ENCODE measurements at regions not wholly inside any gene's neighbourhood (a gene's known extent, or its start where the extent isn't known, plus 50 kb on each side); places are given as distances from the start of the nearest gene placed in this dataset.

DNA sequence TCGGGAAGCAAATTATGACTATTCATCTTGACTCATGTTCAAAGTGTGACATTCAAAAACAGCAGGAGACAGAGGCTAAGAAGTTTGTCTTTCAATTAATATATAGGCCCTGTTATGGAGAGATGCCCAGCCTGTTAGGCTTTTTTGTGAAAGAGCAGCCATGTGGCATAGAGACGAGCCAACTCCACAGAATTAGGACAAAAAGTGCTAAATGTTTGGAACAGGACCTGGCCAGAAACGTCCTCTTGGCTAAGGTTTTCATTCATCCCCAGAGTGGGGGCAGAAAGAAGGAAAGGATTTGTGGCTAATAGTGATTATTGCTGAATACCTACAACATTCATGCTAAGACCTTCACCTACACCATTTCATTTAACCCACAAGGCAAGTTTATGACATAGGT is 324.7 kb upstream of the NPVF start:
- DNase-seq: no peak
- no peak overlapping the region for H3K4me3 ChIP-seq
- no peaks in the 10 kb centered on the region for H3K36me3 ChIP-seq
- H3K9me3 ChIP-seq: no peaks in the 10 kb centered on the region
- intact Hi-C loops (cut with DNase I; ENCODE audit: low total_unique reads): no loop called here
- no peak for TF ChIP-seq CTCF (IDR thresholded peaks at IDR 0.05)
- H3K4me1 ChIP-seq: no peaks in the 10 kb centered on the region
- H3K27ac ChIP-seq: no peak overlapping the region
- no peaks in the 10 kb centered on the region for H3K27me3 ChIP-seq

- no peak overlapping the region for H3K27ac ChIP-seq
- H3K36me3 ChIP-seq: no peaks in the 10 kb centered on the region
- H3K4me1 ChIP-seq: no peaks in the 10 kb centered on the region
- H3K9me3 ChIP-seq: no peaks in the 10 kb centered on the region
- H3K27me3 ChIP-seq: no peaks in the 10 kb centered on the region
- DNase-seq: no peak
- no peak overlapping the region for H3K4me3 ChIP-seq
- intact Hi-C loops (cut with DNase I; ENCODE audit: low total_unique reads): no loop called here
- TF ChIP-seq CTCF (IDR thresholded peaks at IDR 0.05): no peak
These were observed 325.4 kb upstream of the NPVF start for GRCh38 chr7:25553580-25554291.

DNA sequence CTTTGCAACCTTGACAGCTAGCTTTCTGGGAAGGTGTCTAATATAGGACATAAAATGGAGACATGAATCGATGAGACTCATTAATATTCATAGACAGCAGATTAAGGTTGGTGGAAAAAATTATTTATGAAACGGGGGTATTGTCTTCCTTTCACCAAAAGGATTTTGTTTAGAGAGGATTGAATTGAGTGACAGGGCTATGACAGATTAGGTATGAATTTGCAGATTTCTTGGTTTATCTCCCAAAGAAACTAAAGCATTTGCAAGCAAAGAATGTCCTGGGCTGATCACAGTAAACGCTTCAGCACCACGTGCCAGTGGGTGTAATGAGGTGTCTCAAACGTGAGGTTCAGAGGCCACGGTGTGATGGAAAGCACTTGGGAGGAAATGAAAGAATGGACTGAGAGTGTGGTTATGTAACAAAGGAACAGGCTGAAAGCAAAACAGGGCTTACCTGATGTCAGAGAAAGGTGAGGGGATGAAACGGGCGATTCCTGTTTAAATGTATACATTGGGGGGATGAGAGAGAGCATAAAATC is 329.2 kb upstream of the NPVF start:
- intact Hi-C loops (cut with DNase I; ENCODE audit: low total_unique reads): no loop called here
- H3K27ac ChIP-seq: no peak overlapping the region

DNA sequence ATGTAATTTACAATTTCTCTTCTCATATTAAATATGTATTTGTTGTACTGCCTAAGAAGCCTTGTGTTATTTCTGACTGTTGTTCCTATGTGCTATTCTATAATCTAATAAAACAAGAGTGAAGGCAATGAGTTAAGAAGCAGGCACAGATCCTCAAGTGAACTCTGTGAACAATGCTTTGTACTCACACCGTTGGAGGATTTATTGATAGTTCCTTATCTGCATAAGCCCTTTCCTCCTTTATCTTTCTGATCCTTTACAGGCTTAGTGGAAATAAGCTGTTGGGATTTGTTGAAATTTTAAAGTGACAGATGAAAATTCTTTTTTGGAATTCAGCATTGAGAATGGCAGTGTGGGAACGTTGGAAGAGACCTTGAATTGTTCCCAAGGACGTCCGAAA is 329.6 kb upstream of the NPVF start:
- Histone ChIP-seq H3K4me3 (no peak overlapping the region), H3K27me3 (no peaks in the 10 kb centered on the region), H3K27ac (no peak overlapping the region), H3K36me3 (no peaks in the 10 kb centered on the region), H3K9me3 (no peaks in the 10 kb centered on the region), H3K4me1 (peaks cover 0 to 20% (median 13%) of the 10 kb centered on the region in 4 donors)
- intact Hi-C loops (cut with DNase I; ENCODE audit: low total_unique reads): no loop called here
- TF ChIP-seq CTCF (IDR thresholded peaks at IDR 0.05): no peak
- DNase-seq: no peak

More for the DNA sequence above, 329.2 kb upstream of the NPVF start:
- H3K4me3 ChIP-seq: no peak overlapping the region
- H3K27me3 ChIP-seq: no peaks in the 10 kb centered on the region
- peaks cover 0 to 15% (median 12%) of the 10 kb centered on the region in 4 donors for H3K4me1 ChIP-seq
- no peak for DNase-seq
- H3K9me3 ChIP-seq: no peaks in the 10 kb centered on the region
- TF ChIP-seq CTCF (IDR thresholded peaks at IDR 0.05): no peak
- H3K36me3 ChIP-seq: no peaks in the 10 kb centered on the region

GRCh38 chr7:25558605-25559004 is 330.3 kb upstream of the NPVF start:
- Histone ChIP-seq H3K9me3 (no peaks in the 10 kb centered on the region), H3K4me1 (peaks cover 0 to 20% (median 13%) of the 10 kb centered on the region in 4 donors), H3K4me3 (no peak overlapping the region), H3K36me3 (no peaks in the 10 kb centered on the region), H3K27me3 (no peaks in the 10 kb centered on the region), H3K27ac (no peak overlapping the region)
- no peak for TF ChIP-seq CTCF (IDR thresholded peaks at IDR 0.05)
- intact Hi-C loops (cut with DNase I; ENCODE audit: low total_unique reads): no loop called here
- no peak for DNase-seq
